ENCODE measurements at regions not wholly inside any gene's neighbourhood (a gene's known extent, or its start where the extent isn't known, plus 50 kb on each side); places are given as distances from the start of the nearest gene placed in this dataset.

- H3K36me3 ChIP-seq (ENCODE audit: control insufficient read depth in 2 of 2, extremely low read depth in 1 of 2, insufficient read depth in 2 of 2, low read length in 2 of 2) = no peaks in the 10 kb centered on the region
- H4K20me1 ChIP-seq (replicated peaks; ENCODE audit: control insufficient read depth, extremely low read depth, insufficient read depth, low read length) = no peaks in the 10 kb centered on the region
- no peak for FAIRE-seq
- no peak overlapping the region for H2AFZ ChIP-seq (ENCODE audit: low read depth, low read length)
- no peaks in the 10 kb centered on the region for H3K79me2 ChIP-seq (ENCODE audit: control insufficient read depth, insufficient read depth, low read length)
- no peak overlapping the region for H3K9ac ChIP-seq (replicated peaks; ENCODE audit: extremely low read depth, insufficient read depth, low read length)
- dilution Hi-C loops (cut with MboI; ENCODE audit: extremely low pct_ligation_motif_present, low sequenced_read_pairs) = no loop called here
- CTCF ChIA-PET = no interaction called here
- no peaks in the 10 kb centered on the region for H3K9me1 ChIP-seq (replicated peaks; ENCODE audit: control insufficient read depth, extremely low read depth, insufficient read depth, low read length)
- H3K4me2 ChIP-seq (ENCODE audit: insufficient read depth, low read length) = no peak overlapping the region
- H3K9me3 ChIP-seq (replicated peaks; ENCODE audit: control insufficient read depth, insufficient read depth, low read length) = no peaks in the 10 kb centered on the region
- H3K4me3 ChIP-seq (replicated peaks in 1 of 3; ENCODE audit: insufficient read depth in 1 of 3, low read depth in 1 of 3, low read length in 3 of 3) = no peak overlapping the region
- H3K27ac ChIP-seq (ENCODE audit: insufficient read depth, low read depth, low read length) = no peak overlapping the region
- TF ChIP-seq JUN (IDR thresholded peaks at IDR 0.05; ENCODE audit: borderline replicate concordance, insufficient read depth, insufficient read length, low read depth) = no peak
- TF ChIP-seq POLR2A (IDR thresholded peaks at IDR 0.05; ENCODE audit: low read depth, low read length) = no peak
- POLR2A ChIA-PET = no interaction called here
- H3K4me1 ChIP-seq (ENCODE audit: control insufficient read depth, extremely low read depth, insufficient read depth, low read length) = peaks cover 14% of the 10 kb centered on the region
- intact Hi-C loops (cut with micrococcal nuclease) = no loop called here
- H3K27me3 ChIP-seq (ENCODE audit: control insufficient read depth in 2 of 2, insufficient read depth in 2 of 2, low read length in 2 of 2) = no peaks in the 10 kb centered on the region
- BruUV-seq (replicated peaks) = no TSS peak
- DNase-seq (ENCODE audit: low read depth, low spot score) = no peak
Observed at GRCh38 chr4:20504146-20504545, 196.1 kb upstream of the PACRGL start.

- BruUV-seq (replicated peaks) = no TSS peak
Observed at GRCh38 chr4:20505927-20506326, 194.3 kb upstream of the PACRGL start.

More at GRCh38 chr4:20505927-20506326, 194.3 kb upstream of the PACRGL start:
- H3K27ac ChIP-seq (ENCODE audit: insufficient read depth, low read depth, low read length) = no peak overlapping the region
- no peak for DNase-seq (ENCODE audit: low read depth, low spot score)
- H3K4me2 ChIP-seq (ENCODE audit: insufficient read depth, low read length) = no peak overlapping the region
- intact Hi-C loops (cut with micrococcal nuclease) (no loop called here), dilution Hi-C loops (cut with MboI; ENCODE audit: extremely low pct_ligation_motif_present, low sequenced_read_pairs) (no loop called here)
- H4K20me1 ChIP-seq (replicated peaks; ENCODE audit: control insufficient read depth, extremely low read depth, insufficient read depth, low read length) = no peaks in the 10 kb centered on the region
- no peak overlapping the region for H3K9ac ChIP-seq (replicated peaks; ENCODE audit: extremely low read depth, insufficient read depth, low read length)
- no peaks in the 10 kb centered on the region for H3K9me3 ChIP-seq (replicated peaks; ENCODE audit: control insufficient read depth, insufficient read depth, low read length)
- no peaks in the 10 kb centered on the region for H3K36me3 ChIP-seq (ENCODE audit: control insufficient read depth in 2 of 2, extremely low read depth in 1 of 2, insufficient read depth in 2 of 2, low read length in 2 of 2)
- TF ChIP-seq GATA2 (IDR thresholded peaks at IDR 0.05; ENCODE audit: insufficient read depth, insufficient read length, low read depth, low read length) (no peak), MYC (IDR thresholded peaks at IDR 0.05; ENCODE audit: low read depth, low read length) (no peak), MAX (IDR thresholded peaks at IDR 0.05; ENCODE audit: insufficient read depth, insufficient read length) (no peak), EZH2 (IDR thresholded peaks at IDR 0.05; ENCODE audit: borderline replicate concordance, low read depth, low read length, severe bottlenecking) (no peak), CTCF (IDR thresholded peaks at IDR 0.05; ENCODE audit: extremely low read depth in 1 of 2, insufficient read depth in 1 of 2, low read depth in 1 of 2, low read length in 2 of 2) (no peak), POLR2A (IDR thresholded peaks at IDR 0.05; ENCODE audit: low read depth, low read length) (no peak), FOS (IDR thresholded peaks at IDR 0.05; ENCODE audit: borderline replicate concordance, insufficient read depth, low read length) (no peak), POLR2AphosphoS5 (IDR thresholded peaks at IDR 0.05; ENCODE audit: insufficient read depth, low read depth, low read length) (no peak)
- H3K27me3 ChIP-seq (ENCODE audit: control insufficient read depth in 2 of 2, insufficient read depth in 2 of 2, low read length in 2 of 2) = no peaks in the 10 kb centered on the region
- no peak for FAIRE-seq
- H3K4me3 ChIP-seq (replicated peaks in 1 of 3; ENCODE audit: insufficient read depth in 1 of 3, low read depth in 1 of 3, low read length in 3 of 3) = no peak overlapping the region
- CTCF ChIA-PET = interaction anchor here (1.0 to 1.2 kb wide), 2 partner anchors 10 to 26 kb away, joined by 3 read pairs; no protein-coding TSS in a partner anchor
- H3K79me2 ChIP-seq (ENCODE audit: control insufficient read depth, insufficient read depth, low read length) = no peaks in the 10 kb centered on the region
- no peak overlapping the region for H2AFZ ChIP-seq (ENCODE audit: low read depth, low read length)
- POLR2A ChIA-PET = no interaction called here
- H3K9me1 ChIP-seq (replicated peaks; ENCODE audit: control insufficient read depth, extremely low read depth, insufficient read depth, low read length) = no peaks in the 10 kb centered on the region
- H3K4me1 ChIP-seq (ENCODE audit: control insufficient read depth, extremely low read depth, insufficient read depth, low read length) = peaks cover 15% of the 10 kb centered on the region

Data from endothelial cell of umbilical vein (primary cell).